GM12865 (cell line): ENCODE measurements at regions not wholly inside any gene's neighbourhood (a gene's known extent, or its start where the extent isn't known, plus 50 kb on each side); places are given as distances from the start of the nearest gene placed in this dataset.

ENCODE experiments used
- DNase-seq: peaks from one replicate; pipeline ENCODE4 v3.0.0; 2010; ENCODE audit warnings: low read depth
- H3K4me3 ChIP-seq: 2 replicates; pipeline ENCODE4 v1.5.1; 2011; ENCODE audit warnings: mild to moderate bottlenecking, low read depth, low read length, control low read depth
- TF ChIP-seq, protein P1 (sequence below): IDR thresholded peaks from 2 replicates; pipeline ENCODE4 v1.5.1; 2011; ENCODE audit warnings: low read length, control low read depth, low read depth, inconsistent platforms; ENCODE audit not compliant: insufficient read depth; ENCODE audit errors: missing control alignments

DNA sequence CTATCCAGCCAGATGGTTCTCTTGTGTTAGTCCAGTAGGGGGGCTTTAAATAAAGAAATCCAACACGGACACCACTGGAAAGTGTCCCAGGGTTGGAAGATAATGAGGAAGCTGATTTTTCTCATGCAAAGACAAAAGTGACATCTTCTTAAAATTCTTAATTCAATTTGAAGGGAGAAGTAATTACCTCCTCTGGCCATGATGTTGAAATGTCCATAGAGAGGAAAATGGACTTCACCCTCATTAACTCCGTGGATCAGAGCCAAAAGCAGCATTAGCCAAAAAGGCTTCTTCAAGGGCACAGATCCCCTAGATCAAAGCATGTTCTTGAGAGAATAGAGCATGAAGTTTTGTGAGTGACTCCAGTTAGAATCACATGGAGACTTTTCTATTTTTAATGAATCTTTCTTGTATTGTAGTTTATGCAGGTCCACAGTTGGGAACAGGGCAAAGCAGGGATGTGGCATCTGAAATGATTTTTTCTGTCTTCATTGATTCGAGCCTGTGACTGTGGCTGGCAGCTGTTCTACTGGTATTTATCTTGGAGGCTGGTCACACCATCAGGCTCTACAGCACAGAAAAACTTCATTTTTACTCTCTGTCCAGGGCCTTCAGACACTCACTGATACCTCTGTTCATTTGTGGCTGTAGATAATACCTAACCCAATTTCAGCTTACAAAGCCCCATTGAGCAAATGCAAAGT, 1002.5 kb downstream of the AACS start:
- no peak for DNase-seq
- H3K4me3 ChIP-seq: no peak overlapping the region
- TF ChIP-seq, protein P1, sequence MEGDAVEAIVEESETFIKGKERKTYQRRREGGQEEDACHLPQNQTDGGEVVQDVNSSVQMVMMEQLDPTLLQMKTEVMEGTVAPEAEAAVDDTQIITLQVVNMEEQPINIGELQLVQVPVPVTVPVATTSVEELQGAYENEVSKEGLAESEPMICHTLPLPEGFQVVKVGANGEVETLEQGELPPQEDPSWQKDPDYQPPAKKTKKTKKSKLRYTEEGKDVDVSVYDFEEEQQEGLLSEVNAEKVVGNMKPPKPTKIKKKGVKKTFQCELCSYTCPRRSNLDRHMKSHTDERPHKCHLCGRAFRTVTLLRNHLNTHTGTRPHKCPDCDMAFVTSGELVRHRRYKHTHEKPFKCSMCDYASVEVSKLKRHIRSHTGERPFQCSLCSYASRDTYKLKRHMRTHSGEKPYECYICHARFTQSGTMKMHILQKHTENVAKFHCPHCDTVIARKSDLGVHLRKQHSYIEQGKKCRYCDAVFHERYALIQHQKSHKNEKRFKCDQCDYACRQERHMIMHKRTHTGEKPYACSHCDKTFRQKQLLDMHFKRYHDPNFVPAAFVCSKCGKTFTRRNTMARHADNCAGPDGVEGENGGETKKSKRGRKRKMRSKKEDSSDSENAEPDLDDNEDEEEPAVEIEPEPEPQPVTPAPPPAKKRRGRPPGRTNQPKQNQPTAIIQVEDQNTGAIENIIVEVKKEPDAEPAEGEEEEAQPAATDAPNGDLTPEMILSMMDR: no peak

DNA sequence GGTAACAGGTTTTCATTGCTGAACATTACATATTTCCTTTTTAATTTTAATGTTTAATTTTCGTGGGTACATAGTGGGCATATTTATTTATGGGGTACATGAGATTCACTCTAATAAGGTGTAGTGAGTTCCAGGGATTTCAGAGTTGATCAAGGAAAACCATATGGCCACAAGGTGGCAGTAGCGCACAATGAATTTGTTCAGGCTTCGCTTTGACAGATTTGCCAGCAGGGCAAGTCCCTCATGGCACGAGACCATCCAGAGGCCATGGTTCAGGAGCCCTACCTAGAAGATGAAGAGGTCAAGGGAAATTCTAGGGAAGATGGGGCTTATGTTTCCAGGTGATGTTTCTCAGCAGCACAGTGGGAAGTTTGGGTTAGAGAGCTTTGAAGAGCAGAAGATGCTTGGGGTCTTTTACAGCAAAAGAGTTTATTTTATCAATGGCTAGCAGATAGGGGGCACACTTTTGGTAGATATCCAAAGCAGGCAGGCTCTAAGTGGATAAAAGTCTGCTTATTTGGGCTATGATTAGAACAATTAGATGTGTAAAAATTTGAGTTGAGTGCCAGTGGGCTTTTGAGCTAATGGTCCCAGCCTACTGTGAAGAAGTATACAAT, 1004.4 kb downstream of the AACS start:
- DNase-seq: peak; percentile 70
- TF ChIP-seq, protein P1: peak; percentile 59
- H3K4me3 ChIP-seq: no peak overlapping the region

DNA sequence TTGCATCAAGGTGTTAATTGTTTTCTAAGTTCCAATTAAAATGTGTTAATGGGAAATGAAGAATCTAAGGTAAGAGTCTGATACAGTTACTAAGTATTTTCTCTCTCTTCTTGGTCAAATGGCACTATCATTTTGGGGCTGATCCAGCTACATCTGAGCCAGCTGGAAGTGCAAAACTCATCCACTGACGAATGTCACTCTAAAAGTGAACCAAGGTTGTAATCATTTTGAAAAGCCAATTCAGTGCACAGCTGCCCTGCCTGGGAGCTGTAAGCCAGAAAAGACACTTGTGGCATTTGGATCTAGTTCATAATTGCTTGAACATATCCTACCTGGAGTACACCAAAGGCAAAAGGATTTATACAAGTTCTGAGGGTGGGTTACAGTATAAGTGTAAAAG, 1011.3 kb downstream of the AACS start:
- no peak for DNase-seq
- H3K4me3 ChIP-seq: no peak overlapping the region
- TF ChIP-seq, protein P1: no peak

DNA sequence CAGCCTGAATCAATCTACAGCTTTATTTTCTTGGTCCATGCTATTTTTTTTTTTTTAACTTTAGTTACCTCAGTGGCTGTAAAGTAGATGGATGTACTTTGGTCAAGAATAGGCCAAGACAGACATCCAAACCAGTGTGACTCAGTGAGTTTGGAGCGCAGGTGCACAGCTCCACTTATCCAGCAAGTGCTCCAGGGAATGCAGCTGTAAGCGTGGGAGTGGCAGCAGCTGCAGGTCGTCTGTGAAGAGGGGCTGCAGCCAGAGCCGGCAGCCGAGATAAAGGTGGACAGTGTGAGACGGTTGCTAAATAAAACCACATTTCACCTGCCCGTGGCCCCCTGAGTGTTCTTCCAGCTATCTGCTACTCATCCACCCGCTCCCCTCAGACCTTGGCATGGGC, 1018.7 kb downstream of the AACS start:
- H3K4me3 ChIP-seq: no peak overlapping the region
- TF ChIP-seq, protein P1: no peak
- no peak for DNase-seq

DNA sequence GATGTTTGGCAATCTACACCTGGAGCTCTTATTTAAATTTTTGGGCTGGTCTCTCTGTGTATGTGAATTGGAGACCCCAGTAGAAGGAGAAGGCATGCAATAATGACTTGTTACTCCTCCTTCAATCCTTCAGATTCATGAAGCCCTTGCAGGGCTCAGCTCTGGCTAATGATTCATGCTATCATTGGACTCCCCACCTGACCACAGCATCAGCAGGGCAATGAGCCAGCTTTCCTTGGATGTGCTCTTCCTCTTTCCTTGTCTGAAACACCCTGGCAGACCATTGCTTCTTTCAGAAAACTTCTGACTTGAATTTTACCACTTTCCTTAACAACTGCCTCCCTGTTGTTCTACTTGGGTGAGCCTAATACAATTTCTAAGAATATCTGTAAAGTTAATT, 1019.2 kb downstream of the AACS start:
- H3K4me3 ChIP-seq: no peak overlapping the region
- TF ChIP-seq, protein P1: no peak
- DNase-seq: no peak

DNA sequence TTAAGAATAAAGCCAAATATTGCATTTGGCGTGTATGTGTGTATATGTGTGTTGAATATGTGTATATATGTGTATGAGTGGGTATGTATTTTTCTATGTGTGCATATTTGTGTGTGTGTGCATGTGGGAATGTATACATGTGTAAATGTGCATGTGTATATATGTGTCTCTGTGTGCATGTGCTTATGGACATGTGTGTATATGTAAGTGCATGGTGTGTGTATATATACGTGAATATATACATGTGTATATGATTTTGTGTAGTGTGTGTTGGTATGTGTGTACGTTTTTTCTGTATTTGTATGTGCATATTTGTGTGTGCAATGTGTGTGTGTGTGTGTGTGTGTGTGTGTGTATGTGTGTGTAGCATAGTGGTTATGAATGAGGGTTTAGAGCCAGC, 1021.0 kb downstream of the AACS start:
- TF ChIP-seq, protein P1: no peak
- no peak for DNase-seq

More for the DNA sequence above, 1021.0 kb downstream of the AACS start:
- H3K4me3 ChIP-seq: no peak overlapping the region
